HCT116 (cell line): ENCODE measurements at regions not wholly inside any gene's neighbourhood (a gene's known extent, or its start where the extent isn't known, plus 50 kb on each side); places are given as distances from the start of the nearest gene placed in this dataset.

Experiments used
- CEBPB ChIP-seq: IDR thresholded peaks from 2 replicates; pipeline ENCODE4 v1.6.1; 2012; ENCODE audit warnings: low read depth
- CTCF ChIP-seq, 3 experiments: fragments of 200-600 bp in 1 of 3; sonication (generic) in 1 of 3; IDR thresholded peaks in 2 of 3; conservative IDR thresholded peaks in 1 of 3; 2 replicates each; pipeline ENCODE4 v1.5.1; 2012 to 2017; ENCODE audit warnings: low read depth in 2 of 3, low read length in 2 of 3, antibody characterized with exemption in 1 of 3, borderline replicate concordance in 1 of 3, control low read depth in 1 of 3, mild to moderate bottlenecking in 1 of 3, mixed read lengths in 1 of 3, mixed run types in 1 of 3, moderate library complexity in 1 of 3; ENCODE audit not compliant: insufficient read depth in 1 of 3
- ELF1 ChIP-seq: IDR thresholded peaks from 2 replicates; pipeline ENCODE4 v1.6.1; 2012; ENCODE audit warnings: low read depth, borderline replicate concordance
- EZH2phosphoT487 ChIP-seq: fragments of 200-600 bp; IDR thresholded peaks from 2 replicates; pipeline ENCODE4 v1.6.1; 2018; ENCODE audit warnings: antibody characterized with exemption, borderline replicate concordance
- FOSL1 ChIP-seq: IDR thresholded peaks from 2 replicates; pipeline ENCODE4 v1.6.1; 2012; ENCODE audit warnings: low read depth
- JUND ChIP-seq: IDR thresholded peaks from 2 replicates; pipeline ENCODE4 v1.6.1; 2012
- MAX ChIP-seq: IDR thresholded peaks from 2 replicates; pipeline ENCODE4 v1.6.1; 2012
- POLR2AphosphoS5 ChIP-seq: IDR thresholded peaks from 2 replicates; pipeline ENCODE4 v1.6.1; 2011; ENCODE audit warnings: mild to moderate bottlenecking, low read depth, low read length, moderate library complexity
- YY1 ChIP-seq: IDR thresholded peaks from 2 replicates; pipeline ENCODE4 v1.6.1; 2011; ENCODE audit warnings: low read length, low read depth, moderate library complexity, mild to moderate bottlenecking; ENCODE audit not compliant: insufficient replicate concordance; ENCODE audit errors: extremely low read depth

- no peak for TF ChIP-seq MAX
- no peak for TF ChIP-seq CEBPB
- no peak for TF ChIP-seq CTCF (IDR thresholded peaks at IDR 0.05 in 2 of 3, conservative IDR thresholded peaks at IDR 0.05 in 1 of 3; ENCODE audit: borderline replicate concordance in 1 of 3, insufficient read depth in 1 of 3, low read depth in 2 of 3, low read length in 2 of 3)
- no peak for TF ChIP-seq ELF1
- no peak for TF ChIP-seq JUND
- TF ChIP-seq POLR2AphosphoS5: no peak
- TF ChIP-seq FOSL1: no peak
- TF ChIP-seq EZH2phosphoT487: no peak
- no peak for TF ChIP-seq YY1
These were observed 79.7 kb upstream of the LSM6 start for GRCh38 chr4:146095860-146096259.
